Mesenchymal stem cell (in vitro differentiated cells and primary cell): ENCODE measurements at regions not wholly inside any gene's neighbourhood (a gene's known extent, or its start where the extent isn't known, plus 50 kb on each side); places are given as distances from the start of the nearest gene placed in this dataset.

Source experiments
- DNase-seq: peaks from one replicate; pipeline ENCODE4 v3.0.0-alpha.2; 2013
- H2AFZ ChIP-seq: one replicate; pipeline ENCODE4 v1.6.1; 2013; ENCODE audit warnings: low read depth, mild to moderate bottlenecking, control low read depth, inconsistent platforms, low read length, moderate library complexity
- H2AK5ac ChIP-seq: 2 replicates; pipeline ENCODE4 v1.6.1; 2013; ENCODE audit warnings: low read length, moderate library complexity, mild to moderate bottlenecking, inconsistent platforms; ENCODE audit not compliant: severe bottlenecking
- H2BK120ac ChIP-seq: one replicate; pipeline ENCODE4 v1.6.1; 2013; ENCODE audit warnings: low read depth, mild to moderate bottlenecking, inconsistent platforms, low read length, moderate library complexity
- H2BK12ac ChIP-seq, 2 experiments: one replicate each; pipeline ENCODE4 v1.6.1; 2013; ENCODE audit warnings: inconsistent platforms in 2 of 2, low read length in 2 of 2, mild to moderate bottlenecking in 2 of 2, moderate library complexity in 2 of 2, control low read depth in 1 of 2
- H2BK15ac ChIP-seq: one replicate; pipeline ENCODE4 v1.6.1; 2013; ENCODE audit warnings: mild to moderate bottlenecking, low read depth, inconsistent platforms; ENCODE audit not compliant: poor library complexity, severe bottlenecking
- H2BK5ac ChIP-seq: 2 replicates; pipeline ENCODE4 v1.6.1; 2013; ENCODE audit warnings: low read depth, mild to moderate bottlenecking, low read length, control low read depth, inconsistent platforms; ENCODE audit not compliant: poor library complexity, severe bottlenecking
- H3K14ac ChIP-seq, 2 experiments: one replicate each; pipeline ENCODE4 v1.6.1; 2013; ENCODE audit warnings: inconsistent platforms in 2 of 2, low read length in 2 of 2, control low read depth in 1 of 2, mild to moderate bottlenecking in 1 of 2, moderate library complexity in 1 of 2
- H3K18ac ChIP-seq, 2 experiments: one replicate each; pipeline ENCODE4 v1.6.1; 2013; ENCODE audit warnings: inconsistent platforms in 2 of 2, low read length in 2 of 2, control low read depth in 1 of 2, low read depth in 1 of 2, mild to moderate bottlenecking in 1 of 2
- H3K23ac ChIP-seq, 2 experiments: one replicate each; pipeline ENCODE4 v1.6.1; 2013; ENCODE audit warnings: inconsistent platforms in 2 of 2, low read length in 2 of 2, mild to moderate bottlenecking in 2 of 2, moderate library complexity in 2 of 2, control low read depth in 1 of 2
- H3K27ac ChIP-seq: 2 replicates; pipeline ENCODE4 v1.5.1; 2013; ENCODE audit warnings: mild to moderate bottlenecking, moderate library complexity, low read length, control low read depth, inconsistent platforms; ENCODE audit not compliant: poor library complexity, severe bottlenecking
- H3K27me3 ChIP-seq, 2 experiments: 2 replicates each; pipeline versions ENCODE4 v1.6.1 to v1.7.0; 2013; ENCODE audit warnings: low read length in 2 of 2, mild to moderate bottlenecking in 2 of 2, moderate library complexity in 2 of 2, control low read depth in 1 of 2, inconsistent platforms in 1 of 2; ENCODE audit not compliant: control insufficient read depth in 1 of 2, insufficient read depth in 1 of 2
- H3K36me3 ChIP-seq, 2 experiments: 2 replicates each; pipeline versions ENCODE4 v1.6.1 to v1.7.0; 2013; ENCODE audit warnings: low read length in 2 of 2, control low read depth in 1 of 2, inconsistent platforms in 1 of 2, low read depth in 1 of 2, mild to moderate bottlenecking in 1 of 2; ENCODE audit not compliant: insufficient read depth in 2 of 2, control insufficient read depth in 1 of 2
- H3K4ac ChIP-seq, 2 experiments: one replicate each; pipeline ENCODE4 v1.6.1; 2013; ENCODE audit warnings: inconsistent platforms in 2 of 2, low read length in 2 of 2, mild to moderate bottlenecking in 2 of 2, moderate library complexity in 2 of 2, control low read depth in 1 of 2, low read depth in 1 of 2
- H3K4me1 ChIP-seq: 2 replicates; pipeline ENCODE4 v1.6.1; 2013; ENCODE audit warnings: low read depth, low read length, control low read depth; ENCODE audit not compliant: control insufficient read depth, insufficient read depth
- H3K4me2 ChIP-seq: 2 replicates; pipeline ENCODE4 v1.6.1; 2013; ENCODE audit warnings: low read length, mild to moderate bottlenecking, inconsistent platforms; ENCODE audit not compliant: poor library complexity, severe bottlenecking
- H3K4me3 ChIP-seq, 2 experiments: 2 replicates each; pipeline versions ENCODE4 v1.5.1 to v1.7.0; 2013; ENCODE audit warnings: low read length in 2 of 2, mild to moderate bottlenecking in 2 of 2, control low read depth in 1 of 2, low read depth in 1 of 2; ENCODE audit not compliant: insufficient read depth in 1 of 2
- H3K79me1 ChIP-seq: replicated peaks from 2 replicates; pipeline ENCODE4 v1.6.1; 2013; ENCODE audit warnings: mild to moderate bottlenecking, control low read depth, low read length, inconsistent platforms; ENCODE audit not compliant: poor library complexity, severe bottlenecking
- H3K9ac ChIP-seq: 2 replicates; pipeline ENCODE4 v1.7.0; 2013; ENCODE audit warnings: mild to moderate bottlenecking, low read length, moderate library complexity
- H3K9me3 ChIP-seq: 2 replicates; pipeline ENCODE4 v1.7.0; 2013; ENCODE audit warnings: mild to moderate bottlenecking, low read length; ENCODE audit not compliant: control insufficient read depth
- H4K8ac ChIP-seq: one replicate; pipeline ENCODE4 v1.6.1; 2013; ENCODE audit warnings: inconsistent platforms, mild to moderate bottlenecking, low read length, moderate library complexity
- H4K91ac ChIP-seq: one replicate; pipeline ENCODE4 v1.6.1; 2013; ENCODE audit warnings: mild to moderate bottlenecking, low read length, inconsistent platforms
- WGBS: methylation state at CpG from one replicate; pipeline ENCODE4 v1.1.7; 2013; ENCODE audit warnings: mixed read lengths; 5-methylcytosine and 5-hydroxymethylcytosine counted together

DNA sequence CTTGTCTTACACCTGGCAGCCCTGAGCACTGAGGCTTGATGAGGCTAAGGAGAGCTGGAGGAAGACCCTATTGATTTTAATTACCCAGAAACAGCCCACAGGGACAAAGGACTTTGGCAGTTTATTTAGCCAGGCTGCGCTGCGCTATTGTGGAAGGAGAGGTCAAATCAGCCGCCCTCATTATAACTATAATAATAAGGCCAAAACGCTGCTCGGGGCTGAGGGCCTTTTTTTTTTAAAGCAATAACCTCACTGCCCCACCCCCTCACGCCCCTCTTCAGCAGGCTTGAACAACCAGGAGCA, 60.6 kb upstream of the NKX1-1 start:
- H2BK120ac ChIP-seq, result no peak overlapping the region
- H2BK15ac ChIP-seq, result no peak overlapping the region
- H3K9me3 ChIP-seq, result peaks cover 16% of the 10 kb centered on the region
- no peak overlapping the region for H3K23ac ChIP-seq
- H3K36me3 ChIP-seq, result no peaks in the 10 kb centered on the region
- H3K14ac ChIP-seq, result no peak overlapping the region
- H4K8ac ChIP-seq, result no peak overlapping the region
- 84% methylated on average over 6 of the region's 6 CpGs for WGBS
- no peak overlapping the region for H2BK5ac ChIP-seq
- H2BK12ac ChIP-seq, result no peak overlapping the region
- H3K27me3 ChIP-seq, result peaks cover 5 to 60% of the 10 kb centered on the region in 2 experiments
- no peak overlapping the region for H2AK5ac ChIP-seq
- H4K91ac ChIP-seq, result no peak overlapping the region
- H3K4me2 ChIP-seq, result no peak overlapping the region
- no peak overlapping the region for H2AFZ ChIP-seq
- H3K4me1 ChIP-seq, result peaks cover 16% of the 10 kb centered on the region
- H3K27ac ChIP-seq, result no peak overlapping the region
- H3K79me1 ChIP-seq, result no peaks in the 10 kb centered on the region
- no peak overlapping the region for H3K9ac ChIP-seq
- DNase-seq, result no peak
- no peak overlapping the region for H3K4me3 ChIP-seq
- no peak overlapping the region for H3K4ac ChIP-seq
- no peak overlapping the region for H3K18ac ChIP-seq

GRCh38 chr4:1466034-1466862, 60.0 kb upstream of the NKX1-1 start:
- Histone ChIP-seq H3K27me3 (peaks cover 6 to 60% of the 10 kb centered on the region in 2 experiments), H3K36me3 (no peaks in the 10 kb centered on the region), H2AFZ (no peak overlapping the region), H2BK12ac (no peak overlapping the region), H4K91ac (no peak overlapping the region), H3K18ac (no peak overlapping the region), H2BK120ac (no peak overlapping the region), H3K4me2 (no peak overlapping the region), H3K14ac (no peak overlapping the region), H3K9ac (no peak overlapping the region), H3K9me3 (peaks cover 16% of the 10 kb centered on the region), H3K23ac (no peak overlapping the region), H2BK15ac (no peak overlapping the region), H4K8ac (no peak overlapping the region), H2BK5ac (no peak overlapping the region), H3K4me1 (peaks cover 16% of the 10 kb centered on the region), H3K4me3 (no peak overlapping the region), H3K27ac (no peak overlapping the region), H2AK5ac (no peak overlapping the region), H3K79me1 (no peaks in the 10 kb centered on the region), H3K4ac (no peak overlapping the region)
- 80% methylated on average over 18 of the region's 24 CpGs for WGBS
- no peak for DNase-seq

GRCh38 chr4:1465173-1466033, 59.2 kb upstream of the NKX1-1 start:
- no peak for DNase-seq
- H3K4ac ChIP-seq, result no peak overlapping the region
- no peak overlapping the region for H3K14ac ChIP-seq
- no peak overlapping the region for H4K91ac ChIP-seq
- H3K9me3 ChIP-seq, result peaks cover 16% of the 10 kb centered on the region
- H3K23ac ChIP-seq, result no peak overlapping the region
- no peak overlapping the region for H3K4me3 ChIP-seq
- H3K9ac ChIP-seq, result no peak overlapping the region
- H2BK5ac ChIP-seq, result no peak overlapping the region
- H2BK12ac ChIP-seq, result no peak overlapping the region
- no peak overlapping the region for H4K8ac ChIP-seq
- no peaks in the 10 kb centered on the region for H3K36me3 ChIP-seq
- H3K27ac ChIP-seq, result no peak overlapping the region
- no peak overlapping the region for H3K4me2 ChIP-seq
- peaks cover 16% of the 10 kb centered on the region for H3K4me1 ChIP-seq
- peaks cover 8 to 57% of the 10 kb centered on the region in 2 experiments for H3K27me3 ChIP-seq
- H2BK120ac ChIP-seq, result no peak overlapping the region
- 84% methylated on average over 23 of the region's 24 CpGs for WGBS
- H2BK15ac ChIP-seq, result no peak overlapping the region
- H3K18ac ChIP-seq, result no peak overlapping the region
- no peaks in the 10 kb centered on the region for H3K79me1 ChIP-seq
- H2AK5ac ChIP-seq, result no peak overlapping the region
- no peak overlapping the region for H2AFZ ChIP-seq

DNA sequence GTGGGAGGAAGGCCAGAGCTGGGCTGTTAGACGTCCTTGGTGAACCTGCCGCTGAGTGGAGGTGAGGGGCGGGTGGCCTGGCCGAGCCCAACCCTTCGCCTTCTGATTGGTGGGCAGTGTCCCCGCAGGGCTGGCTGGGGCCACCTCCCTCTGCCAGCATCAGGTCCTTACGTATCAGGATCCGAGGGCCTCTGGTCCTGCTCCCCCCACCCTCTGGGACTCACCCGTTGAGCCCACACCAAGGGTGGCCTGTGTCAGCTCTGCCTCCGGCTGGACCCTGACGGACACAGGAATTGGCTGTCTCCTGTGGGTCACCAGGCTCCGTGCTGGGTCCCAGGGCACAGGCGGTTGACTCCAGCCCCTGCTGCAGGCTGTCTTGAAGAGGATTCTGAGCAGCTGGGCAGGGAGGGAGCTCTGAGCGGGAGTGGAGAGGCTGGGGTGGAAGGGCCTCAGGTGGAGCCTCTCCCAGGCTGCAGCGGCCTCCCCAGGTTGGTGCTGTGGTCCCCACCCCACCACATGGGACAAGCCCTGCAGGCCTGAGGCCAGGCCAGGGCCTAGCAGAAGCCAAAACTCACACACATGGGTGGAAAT, 58.4 kb upstream of the NKX1-1 start:
- H3K4ac ChIP-seq, result no peak overlapping the region
- WGBS, result 79% methylated on average over 14 of the region's 15 CpGs
- H3K4me3 ChIP-seq, result no peak overlapping the region
- no peak overlapping the region for H2AK5ac ChIP-seq
- H3K23ac ChIP-seq, result no peak overlapping the region
- H2BK12ac ChIP-seq, result no peak overlapping the region
- H2BK5ac ChIP-seq, result no peak overlapping the region
- no peaks in the 10 kb centered on the region for H3K79me1 ChIP-seq
- no peak overlapping the region for H4K91ac ChIP-seq
- H3K4me1 ChIP-seq, result peaks cover 16% of the 10 kb centered on the region
- no peak overlapping the region for H4K8ac ChIP-seq
- no peak overlapping the region for H2AFZ ChIP-seq
- no peak overlapping the region for H2BK15ac ChIP-seq
- peaks cover 16% of the 10 kb centered on the region for H3K9me3 ChIP-seq
- H3K36me3 ChIP-seq, result no peaks in the 10 kb centered on the region
- DNase-seq, result no peak
- peaks cover 8 to 57% of the 10 kb centered on the region in 2 experiments for H3K27me3 ChIP-seq
- no peak overlapping the region for H3K18ac ChIP-seq
- no peak overlapping the region for H2BK120ac ChIP-seq
- H3K14ac ChIP-seq, result no peak overlapping the region
- H3K9ac ChIP-seq, result no peak overlapping the region
- no peak overlapping the region for H3K4me2 ChIP-seq
- H3K27ac ChIP-seq, result no peak overlapping the region
